Neuronal stem cell (in vitro differentiated cells): ENCODE measurements at regions not wholly inside any gene's neighbourhood (a gene's known extent, or its start where the extent isn't known, plus 50 kb on each side); places are given as distances from the start of the nearest gene placed in this dataset.
"Not testable (repeated sequence)": the region's sequence is repeated elsewhere in the genome, so short reads cannot be mapped to it uniquely, and the experiment has no call there.

Experiments
- DNase-seq: peaks from one replicate; pipeline ENCODE4 v3.0.0-alpha.2; 2013; ENCODE audit warnings: low spot score
- H2AFZ ChIP-seq: one replicate; pipeline ENCODE4 v1.6.1; 2013; ENCODE audit warnings: mild to moderate bottlenecking, low read length, inconsistent platforms
- H2AK5ac ChIP-seq: 2 replicates; pipeline ENCODE4 v1.6.1; 2013; ENCODE audit warnings: low read depth, mild to moderate bottlenecking, inconsistent platforms, low read length, moderate library complexity, mixed read lengths
- H2BK120ac ChIP-seq: 2 replicates; pipeline ENCODE4 v1.6.1; 2013; ENCODE audit warnings: low read depth, mild to moderate bottlenecking, inconsistent platforms, low read length, moderate library complexity, mixed read lengths
- H2BK12ac ChIP-seq: one replicate; pipeline ENCODE4 v1.6.1; 2013; ENCODE audit warnings: low read length, inconsistent platforms
- H2BK15ac ChIP-seq: 2 replicates; pipeline ENCODE4 v1.6.1; 2013; ENCODE audit warnings: mild to moderate bottlenecking, low read length, inconsistent platforms, mixed read lengths
- H2BK5ac ChIP-seq: one replicate; pipeline ENCODE4 v1.6.1; 2013; ENCODE audit warnings: inconsistent platforms, mild to moderate bottlenecking, low read length, moderate library complexity
- H3K14ac ChIP-seq: one replicate; pipeline ENCODE4 v1.6.1; 2013; ENCODE audit warnings: low read length, inconsistent platforms
- H3K18ac ChIP-seq: 2 replicates; pipeline ENCODE4 v1.6.1; 2013; ENCODE audit warnings: low read length, inconsistent platforms
- H3K23ac ChIP-seq: 2 replicates; pipeline ENCODE4 v1.6.1; 2013; ENCODE audit warnings: low read depth, mild to moderate bottlenecking, mixed read lengths, low read length, inconsistent platforms; ENCODE audit not compliant: poor library complexity
- H3K27ac ChIP-seq: replicated peaks from 3 replicates; pipeline ENCODE4 v1.5.1; 2013; ENCODE audit warnings: low read length, inconsistent platforms
- H3K27me3 ChIP-seq, 3 experiments: 2 replicates each; pipeline ENCODE4 v1.6.1; 2013; ENCODE audit warnings: low read length in 3 of 3, mild to moderate bottlenecking in 2 of 3, inconsistent platforms in 1 of 3, low read depth in 1 of 3, mixed read lengths in 1 of 3, moderate library complexity in 1 of 3; ENCODE audit not compliant: control insufficient read depth in 3 of 3, insufficient read depth in 3 of 3
- H3K36me3 ChIP-seq, 2 donors: replicated peaks in 1 of 2; 2 replicates each; pipeline ENCODE4 v1.6.1; 2013; ENCODE audit warnings: low read length in 2 of 2; ENCODE audit not compliant: control insufficient read depth in 2 of 2, insufficient read depth in 2 of 2
- H3K4ac ChIP-seq: 2 replicates; pipeline ENCODE4 v1.6.1; 2013; ENCODE audit warnings: inconsistent platforms, mild to moderate bottlenecking, low read length, moderate library complexity
- H3K4me1 ChIP-seq, 2 donors: 1 replicate in 1 of 2; 2 replicates in 1 of 2; pipeline ENCODE4 v1.6.1; 2013; ENCODE audit warnings: low read length in 2 of 2, low read depth in 1 of 2; ENCODE audit not compliant: control insufficient read depth in 2 of 2, insufficient read depth in 1 of 2
- H3K4me2 ChIP-seq: one replicate; pipeline ENCODE4 v1.6.1; 2013; ENCODE audit warnings: mild to moderate bottlenecking, low read length, inconsistent platforms; ENCODE audit not compliant: insufficient read depth, poor library complexity, severe bottlenecking
- H3K4me3 ChIP-seq, 2 donors: 2 replicates each; pipeline ENCODE4 v1.5.1; 2013; ENCODE audit warnings: low read length in 2 of 2, mild to moderate bottlenecking in 2 of 2, inconsistent platforms in 1 of 2, moderate library complexity in 1 of 2
- H3K79me1 ChIP-seq: one replicate; pipeline ENCODE4 v1.6.1; 2013; ENCODE audit warnings: low read depth, mild to moderate bottlenecking, inconsistent platforms, low read length, moderate library complexity
- H3K9ac ChIP-seq: one replicate; pipeline ENCODE4 v1.6.1; 2013; ENCODE audit warnings: mild to moderate bottlenecking, low read depth, low read length, inconsistent platforms; ENCODE audit not compliant: poor library complexity
- H3K9me3 ChIP-seq, 2 donors: replicated peaks in 1 of 2; 2 replicates each; pipeline versions ENCODE3 to v1.6.1; 2013; ENCODE audit warnings: low read length in 2 of 2, mild to moderate bottlenecking in 2 of 2, inconsistent platforms in 1 of 2, low read depth in 1 of 2, mixed read lengths in 1 of 2, moderate library complexity in 1 of 2; ENCODE audit not compliant: control insufficient read depth in 2 of 2, insufficient read depth in 1 of 2
- H4K8ac ChIP-seq: one replicate; pipeline ENCODE4 v1.6.1; 2013; ENCODE audit warnings: low read depth, mild to moderate bottlenecking, inconsistent platforms, low read length, moderate library complexity
- H4K91ac ChIP-seq: one replicate; pipeline ENCODE4 v1.6.1; 2013; ENCODE audit warnings: low read length, low read depth, mild to moderate bottlenecking, inconsistent platforms; ENCODE audit not compliant: poor library complexity
- WGBS, 2 donors: extraction: QIAGEN DNeasy Blood & Tissue Kit; methylation state at CpG; one replicate each; pipeline ENCODE4 v1.1.7; 2013; ENCODE audit warnings: missing lambda C conversion rate in 2 of 2, mixed read lengths in 1 of 2; ENCODE audit not compliant: insufficient read length in 2 of 2, insufficient replicate concordance in 1 of 2; ENCODE audit errors: extremely low coverage in 2 of 2; 5-methylcytosine and 5-hydroxymethylcytosine counted together

GRCh38 chr4:49570248-49570647 lies 584.2 kb downstream of the CWH43 start:
- H4K8ac ChIP-seq, H2BK15ac ChIP-seq: not testable (repeated sequence)

DNA sequence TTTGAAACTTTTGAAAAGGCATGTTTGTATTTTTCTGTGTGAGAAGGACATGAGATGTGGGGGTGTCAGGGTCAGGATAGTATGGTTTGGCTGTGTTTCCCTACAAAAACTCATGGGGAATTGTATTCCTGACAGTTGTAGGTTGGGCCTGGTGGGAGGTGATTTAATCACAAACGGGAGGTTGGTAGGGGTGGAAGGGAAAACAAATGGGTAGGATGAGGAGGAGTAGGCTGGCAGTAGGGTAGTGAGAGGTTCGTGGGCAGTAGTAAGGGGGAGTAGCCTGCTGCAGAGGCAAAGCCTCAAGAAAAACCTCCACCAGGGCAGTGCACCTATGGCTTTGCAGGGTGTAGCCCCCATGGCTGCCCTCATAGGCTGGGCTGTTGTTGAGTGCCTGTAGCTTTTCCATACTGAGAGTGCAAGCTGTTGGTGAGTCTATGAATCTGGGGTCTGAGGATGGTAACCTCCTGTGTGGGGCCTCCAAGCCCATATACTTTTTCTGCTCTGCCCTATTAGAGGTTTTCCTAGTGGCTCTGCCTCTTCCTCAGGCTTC lies 587.7 kb downstream of the CWH43 start:
- H2BK12ac ChIP-seq, H3K9me3 ChIP-seq, H3K4ac ChIP-seq, H3K27ac ChIP-seq, H3K4me1 ChIP-seq, H3K23ac ChIP-seq, H4K91ac ChIP-seq, H3K27me3 ChIP-seq, H2BK120ac ChIP-seq, H3K18ac ChIP-seq, H2BK5ac ChIP-seq, H3K4me3 ChIP-seq, H3K79me1 ChIP-seq, H4K8ac ChIP-seq, H2AK5ac ChIP-seq, H3K9ac ChIP-seq, H3K4me2 ChIP-seq, H2BK15ac ChIP-seq, H3K14ac ChIP-seq, H3K36me3 ChIP-seq, DNase-seq, H2AFZ ChIP-seq: not testable (repeated sequence)
- no CpG with 5 or more reads among the region's 2 CpGs for WGBS, 2 donors

More at GRCh38 chr4:49570248-49570647, 584.2 kb downstream of the CWH43 start:
- H3K9me3 ChIP-seq, H2BK5ac ChIP-seq, H4K91ac ChIP-seq, H3K27ac ChIP-seq, H2AK5ac ChIP-seq, H2BK120ac ChIP-seq, H3K23ac ChIP-seq, H3K4me1 ChIP-seq, H3K27me3 ChIP-seq, H3K79me1 ChIP-seq, H2AFZ ChIP-seq, H3K4me2 ChIP-seq, H3K9ac ChIP-seq, H3K4ac ChIP-seq, H3K4me3 ChIP-seq, H2BK12ac ChIP-seq, H3K14ac ChIP-seq, H3K36me3 ChIP-seq, H3K18ac ChIP-seq, DNase-seq: not testable (repeated sequence)
- WGBS, 2 donors = no CpG with 5 or more reads among the region's 2 CpGs

GRCh38 chr4:49575250-49575649 lies 589.2 kb downstream of the CWH43 start:
- H2BK12ac ChIP-seq, H2BK120ac ChIP-seq, H3K23ac ChIP-seq, H3K9ac ChIP-seq, H3K27me3 ChIP-seq, H3K14ac ChIP-seq, H2BK15ac ChIP-seq, H3K36me3 ChIP-seq, H3K4me1 ChIP-seq, H3K18ac ChIP-seq, H2BK5ac ChIP-seq, H3K27ac ChIP-seq, H4K91ac ChIP-seq, H3K4me2 ChIP-seq, DNase-seq, H3K4ac ChIP-seq, H4K8ac ChIP-seq, H3K79me1 ChIP-seq, H2AK5ac ChIP-seq, H2AFZ ChIP-seq, H3K9me3 ChIP-seq, H3K4me3 ChIP-seq: not testable (repeated sequence)
- no CpG with 5 or more reads among the region's 4 CpGs for WGBS, 2 donors

DNA sequence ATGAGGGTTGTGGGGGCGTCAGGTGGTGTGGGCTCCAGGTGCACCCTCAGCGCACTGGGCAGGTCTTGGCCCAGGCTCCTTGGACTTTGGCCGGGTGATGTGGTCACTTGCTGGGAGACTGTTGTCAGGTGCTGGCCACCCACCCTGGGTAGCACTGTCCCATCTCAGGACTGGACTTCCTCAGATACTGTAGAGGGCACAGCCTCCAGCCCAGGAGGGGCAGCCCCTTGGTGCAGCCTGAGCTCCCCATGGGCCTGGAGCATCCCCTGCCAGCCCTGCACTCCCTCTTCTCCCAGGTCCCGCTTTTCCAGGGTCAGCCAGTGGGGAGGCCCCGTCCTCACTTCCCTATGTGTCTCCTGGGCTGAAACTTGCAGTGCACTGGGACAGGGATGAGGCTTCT lies 592.3 kb downstream of the CWH43 start:
- H3K23ac ChIP-seq, H3K27me3 ChIP-seq, H2BK15ac ChIP-seq, H3K4me3 ChIP-seq, H3K27ac ChIP-seq, H2BK12ac ChIP-seq, DNase-seq, H2AFZ ChIP-seq, H3K9ac ChIP-seq, H3K14ac ChIP-seq, H4K8ac ChIP-seq, H3K18ac ChIP-seq, H4K91ac ChIP-seq, H2BK5ac ChIP-seq, H3K4me2 ChIP-seq, H3K9me3 ChIP-seq, H3K4me1 ChIP-seq, H3K79me1 ChIP-seq, H3K4ac ChIP-seq, H2AK5ac ChIP-seq, H2BK120ac ChIP-seq, H3K36me3 ChIP-seq: not testable (repeated sequence)
- no CpG with 5 or more reads among the region's 5 CpGs for WGBS, 2 donors
